Activated CD8-positive, alpha-beta memory T cell treated with anti-CD3 and anti-CD28 coated beads for 36 hours (primary cell): ENCODE measurements at regions not wholly inside any gene's neighbourhood (a gene's known extent, or its start where the extent isn't known, plus 50 kb on each side); places are given as distances from the start of the nearest gene placed in this dataset.

Source experiments
- CTCF ChIA-PET: fragments of 350-600 bp; sonication (Branson Sonifier 250); formaldehyde crosslinking; loops from one replicate; lab custom pipeline; 2021; ENCODE audit warnings: antibody characterized with exemption; lab: Charles Lee
- POLR2A ChIA-PET: fragments of 350-600 bp; sonication (Branson Sonifier 250); formaldehyde crosslinking; loops from one replicate; lab custom pipeline; 2021; ENCODE audit warnings: antibody characterized with exemption; lab: Charles Lee

- ChIA-PET POLR2A (no interaction called here), CTCF (no interaction called here)
Observed at GRCh38 chr2:217316743-217317142, 456.9 kb upstream of the TNP1 start.

GRCh38 chr2:217314021-217314460, 454.2 kb upstream of the TNP1 start:
- ChIA-PET CTCF (no interaction called here), POLR2A (no interaction called here)

GRCh38 chr2:217313386-217313785, 453.5 kb upstream of the TNP1 start:
- CTCF ChIA-PET, result no interaction called here
- POLR2A ChIA-PET, result no interaction called here

- ChIA-PET CTCF (no interaction called here), POLR2A (no interaction called here)
Observed at GRCh38 chr2:217309056-217309455, 449.2 kb upstream of the TNP1 start.

- ChIA-PET CTCF (no interaction called here), POLR2A (no interaction called here)
Observed at GRCh38 chr2:217307023-217307422, 447.2 kb upstream of the TNP1 start.

GRCh38 chr2:217305882-217306281, 446.0 kb upstream of the TNP1 start:
- POLR2A ChIA-PET, result no interaction called here
- CTCF ChIA-PET, result no interaction called here

- ChIA-PET CTCF (no interaction called here), POLR2A (no interaction called here)
Observed at GRCh38 chr2:217304582-217304981, 444.7 kb upstream of the TNP1 start.

- ChIA-PET POLR2A (no interaction called here), CTCF (no interaction called here)
Observed at GRCh38 chr2:217302856-217303255, 443.0 kb upstream of the TNP1 start.

- ChIA-PET CTCF (no interaction called here), POLR2A (no interaction called here)
Observed at GRCh38 chr2:217301142-217301925, 441.5 kb upstream of the TNP1 start.

GRCh38 chr2:217299590-217299989, 439.7 kb upstream of the TNP1 start:
- ChIA-PET CTCF (no interaction called here), POLR2A (no interaction called here)

- ChIA-PET POLR2A (no interaction called here), CTCF (no interaction called here)
Observed at GRCh38 chr2:217297096-217297495, 437.2 kb upstream of the TNP1 start.

GRCh38 chr2:217294818-217295217, 435.0 kb upstream of the TNP1 start:
- ChIA-PET CTCF (no interaction called here), POLR2A (no interaction called here)

- POLR2A ChIA-PET, result no interaction called here
- CTCF ChIA-PET, result no interaction called here
Observed at GRCh38 chr2:217294211-217294610, 434.3 kb upstream of the TNP1 start.

- CTCF ChIA-PET, result no interaction called here
Observed at GRCh38 chr2:217293607-217294006, 433.7 kb upstream of the TNP1 start.

GRCh38 chr2:217293046-217293445, 433.2 kb upstream of the TNP1 start:
- CTCF ChIA-PET, result no interaction called here
- POLR2A ChIA-PET, result no interaction called here

More at GRCh38 chr2:217293607-217294006, 433.7 kb upstream of the TNP1 start:
- POLR2A ChIA-PET, result no interaction called here

GRCh38 chr2:217291259-217291658, 431.4 kb upstream of the TNP1 start:
- ChIA-PET CTCF (no interaction called here), POLR2A (no interaction called here)

- POLR2A ChIA-PET, result no interaction called here
- CTCF ChIA-PET, result no interaction called here
Observed at GRCh38 chr2:217290467-217290866, 430.6 kb upstream of the TNP1 start.

GRCh38 chr2:217289907-217290280, 430.0 kb upstream of the TNP1 start:
- CTCF ChIA-PET, result no interaction called here
- POLR2A ChIA-PET, result no interaction called here

- CTCF ChIA-PET, result no interaction called here
- POLR2A ChIA-PET, result no interaction called here
Observed at GRCh38 chr2:217289177-217289906, 429.5 kb upstream of the TNP1 start.

- POLR2A ChIA-PET, result no interaction called here
- CTCF ChIA-PET, result no interaction called here
Observed at GRCh38 chr2:217288472-217289063, 428.7 kb upstream of the TNP1 start.

GRCh38 chr2:217286833-217287232, 427.0 kb upstream of the TNP1 start:
- ChIA-PET CTCF (no interaction called here), POLR2A (no interaction called here)
